Mesenchymal stem cell (in vitro differentiated cells and primary cell): ENCODE measurements at regions not wholly inside any gene's neighbourhood (a gene's known extent, or its start where the extent isn't known, plus 50 kb on each side); places are given as distances from the start of the nearest gene placed in this dataset.

Experiments used
- DNase-seq: peaks from one replicate; pipeline ENCODE4 v3.0.0-alpha.2; 2013
- H2AFZ ChIP-seq: one replicate; pipeline ENCODE4 v1.6.1; 2013; ENCODE audit warnings: low read depth, mild to moderate bottlenecking, control low read depth, inconsistent platforms, low read length, moderate library complexity
- H2AK5ac ChIP-seq: 2 replicates; pipeline ENCODE4 v1.6.1; 2013; ENCODE audit warnings: low read length, moderate library complexity, mild to moderate bottlenecking, inconsistent platforms; ENCODE audit not compliant: severe bottlenecking
- H2BK120ac ChIP-seq: one replicate; pipeline ENCODE4 v1.6.1; 2013; ENCODE audit warnings: low read depth, mild to moderate bottlenecking, inconsistent platforms, low read length, moderate library complexity
- H2BK12ac ChIP-seq, 2 experiments: one replicate each; pipeline ENCODE4 v1.6.1; 2013; ENCODE audit warnings: inconsistent platforms in 2 of 2, low read length in 2 of 2, mild to moderate bottlenecking in 2 of 2, moderate library complexity in 2 of 2, control low read depth in 1 of 2
- H2BK15ac ChIP-seq: one replicate; pipeline ENCODE4 v1.6.1; 2013; ENCODE audit warnings: mild to moderate bottlenecking, low read depth, inconsistent platforms; ENCODE audit not compliant: poor library complexity, severe bottlenecking
- H2BK5ac ChIP-seq: 2 replicates; pipeline ENCODE4 v1.6.1; 2013; ENCODE audit warnings: low read depth, mild to moderate bottlenecking, low read length, control low read depth, inconsistent platforms; ENCODE audit not compliant: poor library complexity, severe bottlenecking
- H3K14ac ChIP-seq, 2 experiments: one replicate each; pipeline ENCODE4 v1.6.1; 2013; ENCODE audit warnings: inconsistent platforms in 2 of 2, low read length in 2 of 2, control low read depth in 1 of 2, mild to moderate bottlenecking in 1 of 2, moderate library complexity in 1 of 2
- H3K18ac ChIP-seq, 2 experiments: one replicate each; pipeline ENCODE4 v1.6.1; 2013; ENCODE audit warnings: inconsistent platforms in 2 of 2, low read length in 2 of 2, control low read depth in 1 of 2, low read depth in 1 of 2, mild to moderate bottlenecking in 1 of 2
- H3K23ac ChIP-seq, 2 experiments: one replicate each; pipeline ENCODE4 v1.6.1; 2013; ENCODE audit warnings: inconsistent platforms in 2 of 2, low read length in 2 of 2, mild to moderate bottlenecking in 2 of 2, moderate library complexity in 2 of 2, control low read depth in 1 of 2
- H3K27ac ChIP-seq: 2 replicates; pipeline ENCODE4 v1.5.1; 2013; ENCODE audit warnings: mild to moderate bottlenecking, moderate library complexity, low read length, control low read depth, inconsistent platforms; ENCODE audit not compliant: poor library complexity, severe bottlenecking
- H3K27me3 ChIP-seq, 2 experiments: 2 replicates each; pipeline versions ENCODE4 v1.6.1 to v1.7.0; 2013; ENCODE audit warnings: low read length in 2 of 2, mild to moderate bottlenecking in 2 of 2, moderate library complexity in 2 of 2, control low read depth in 1 of 2, inconsistent platforms in 1 of 2; ENCODE audit not compliant: control insufficient read depth in 1 of 2, insufficient read depth in 1 of 2
- H3K36me3 ChIP-seq, 2 experiments: 2 replicates each; pipeline versions ENCODE4 v1.6.1 to v1.7.0; 2013; ENCODE audit warnings: low read length in 2 of 2, control low read depth in 1 of 2, inconsistent platforms in 1 of 2, low read depth in 1 of 2, mild to moderate bottlenecking in 1 of 2; ENCODE audit not compliant: insufficient read depth in 2 of 2, control insufficient read depth in 1 of 2
- H3K4ac ChIP-seq, 2 experiments: one replicate each; pipeline ENCODE4 v1.6.1; 2013; ENCODE audit warnings: inconsistent platforms in 2 of 2, low read length in 2 of 2, mild to moderate bottlenecking in 2 of 2, moderate library complexity in 2 of 2, control low read depth in 1 of 2, low read depth in 1 of 2
- H3K4me1 ChIP-seq: 2 replicates; pipeline ENCODE4 v1.6.1; 2013; ENCODE audit warnings: low read depth, low read length, control low read depth; ENCODE audit not compliant: control insufficient read depth, insufficient read depth
- H3K4me2 ChIP-seq: 2 replicates; pipeline ENCODE4 v1.6.1; 2013; ENCODE audit warnings: low read length, mild to moderate bottlenecking, inconsistent platforms; ENCODE audit not compliant: poor library complexity, severe bottlenecking
- H3K4me3 ChIP-seq, 2 experiments: 2 replicates each; pipeline versions ENCODE4 v1.5.1 to v1.7.0; 2013; ENCODE audit warnings: low read length in 2 of 2, mild to moderate bottlenecking in 2 of 2, control low read depth in 1 of 2, low read depth in 1 of 2; ENCODE audit not compliant: insufficient read depth in 1 of 2
- H3K79me1 ChIP-seq: replicated peaks from 2 replicates; pipeline ENCODE4 v1.6.1; 2013; ENCODE audit warnings: mild to moderate bottlenecking, control low read depth, low read length, inconsistent platforms; ENCODE audit not compliant: poor library complexity, severe bottlenecking
- H3K9ac ChIP-seq: 2 replicates; pipeline ENCODE4 v1.7.0; 2013; ENCODE audit warnings: mild to moderate bottlenecking, low read length, moderate library complexity
- H3K9me3 ChIP-seq: 2 replicates; pipeline ENCODE4 v1.7.0; 2013; ENCODE audit warnings: mild to moderate bottlenecking, low read length; ENCODE audit not compliant: control insufficient read depth
- H4K8ac ChIP-seq: one replicate; pipeline ENCODE4 v1.6.1; 2013; ENCODE audit warnings: inconsistent platforms, mild to moderate bottlenecking, low read length, moderate library complexity
- H4K91ac ChIP-seq: one replicate; pipeline ENCODE4 v1.6.1; 2013; ENCODE audit warnings: mild to moderate bottlenecking, low read length, inconsistent platforms
- WGBS: methylation state at CpG from one replicate; pipeline ENCODE4 v1.1.7; 2013; ENCODE audit warnings: mixed read lengths; 5-methylcytosine and 5-hydroxymethylcytosine counted together

- no peak overlapping the region for H4K91ac ChIP-seq
- H2BK5ac ChIP-seq, result no peak overlapping the region
- 100% methylated on average over 4 of the region's 4 CpGs for WGBS
- no peak for DNase-seq
- H3K14ac ChIP-seq, result no peak overlapping the region
- H3K27ac ChIP-seq, result no peak overlapping the region
- no peak overlapping the region for H2BK120ac ChIP-seq
- H3K9ac ChIP-seq, result no peak overlapping the region
- no peaks in the 10 kb centered on the region for H3K79me1 ChIP-seq
- H3K23ac ChIP-seq, result no peak overlapping the region
- no peak overlapping the region for H2AK5ac ChIP-seq
- no peak overlapping the region for H3K4me3 ChIP-seq
- H4K8ac ChIP-seq, result no peak overlapping the region
- H3K4ac ChIP-seq, result no peak overlapping the region
- peaks cover 7 to 15% of the 10 kb centered on the region in 2 experiments for H3K27me3 ChIP-seq
- H3K36me3 ChIP-seq, result no peaks in the 10 kb centered on the region
- H2AFZ ChIP-seq, result no peak overlapping the region
- no peaks in the 10 kb centered on the region for H3K4me1 ChIP-seq
- H3K9me3 ChIP-seq, result no peaks in the 10 kb centered on the region
- no peak overlapping the region for H3K4me2 ChIP-seq
- no peak overlapping the region for H2BK12ac ChIP-seq
- no peak overlapping the region for H2BK15ac ChIP-seq
- no peak overlapping the region for H3K18ac ChIP-seq
Measured at GRCh38 chr6:132974122-132974521, 159.8 kb downstream of the RPS12 start.

- no peak overlapping the region for H2AFZ ChIP-seq
- no peak overlapping the region for H3K14ac ChIP-seq
- H4K91ac ChIP-seq, result no peak overlapping the region
- no peak overlapping the region for H3K9ac ChIP-seq
- peaks cover 7 to 15% of the 10 kb centered on the region in 2 experiments for H3K27me3 ChIP-seq
- H2AK5ac ChIP-seq, result no peak overlapping the region
- H3K27ac ChIP-seq, result no peak overlapping the region
- H2BK12ac ChIP-seq, result no peak overlapping the region
- H3K9me3 ChIP-seq, result peaks cover 3% of the 10 kb centered on the region
- no peak for DNase-seq
- no peak overlapping the region for H3K18ac ChIP-seq
- H2BK5ac ChIP-seq, result no peak overlapping the region
- no peak overlapping the region for H3K23ac ChIP-seq
- H3K4me1 ChIP-seq, result no peaks in the 10 kb centered on the region
- H2BK120ac ChIP-seq, result no peak overlapping the region
- H2BK15ac ChIP-seq, result no peak overlapping the region
- no peaks in the 10 kb centered on the region for H3K79me1 ChIP-seq
- H4K8ac ChIP-seq, result no peak overlapping the region
- no peak overlapping the region for H3K4me3 ChIP-seq
- no peak overlapping the region for H3K4me2 ChIP-seq
- no peaks in the 10 kb centered on the region for H3K36me3 ChIP-seq
- no peak overlapping the region for H3K4ac ChIP-seq
Measured at GRCh38 chr6:132977413-132977812, 163.0 kb downstream of the RPS12 start.

GRCh38 chr6:132978685-132979084 lies 164.3 kb downstream of the RPS12 start:
- Histone ChIP-seq H3K36me3 (no peaks in the 10 kb centered on the region), H3K18ac (no peak overlapping the region), H3K9me3 (peaks cover 4% of the 10 kb centered on the region), H2BK12ac (no peak overlapping the region), H2BK15ac (no peak overlapping the region), H3K79me1 (no peaks in the 10 kb centered on the region), H3K27me3 (peaks cover 7 to 15% of the 10 kb centered on the region in 2 experiments), H3K4me2 (no peak overlapping the region), H2AFZ (no peak overlapping the region), H3K14ac (no peak overlapping the region), H3K23ac (no peak overlapping the region), H3K4me3 (no peak overlapping the region), H2BK120ac (no peak overlapping the region), H3K27ac (no peak overlapping the region), H4K8ac (no peak overlapping the region), H3K4ac (no peak overlapping the region), H4K91ac (no peak overlapping the region), H3K4me1 (no peaks in the 10 kb centered on the region), H2BK5ac (no peak overlapping the region), H2AK5ac (no peak overlapping the region), H3K9ac (no peak overlapping the region)
- no peak for DNase-seq

DNA sequence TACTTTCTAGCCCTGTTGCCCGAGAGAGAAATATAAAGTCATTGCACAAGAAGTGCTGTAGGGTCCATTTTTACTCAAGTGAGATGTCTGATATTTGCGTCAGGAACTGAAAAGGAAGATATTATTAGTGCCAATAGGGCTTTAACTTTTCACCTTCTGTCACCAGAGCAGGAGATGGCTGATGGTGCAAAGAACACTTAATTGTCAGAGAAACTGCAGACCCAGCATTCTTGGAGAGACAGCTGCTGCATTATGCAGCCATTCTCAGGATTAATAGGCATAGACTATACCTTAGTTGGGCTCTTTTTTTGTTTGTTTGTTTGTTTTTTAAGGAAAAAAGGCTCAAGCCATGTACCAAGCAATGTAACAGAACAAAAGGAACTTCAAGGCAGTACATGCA lies 179.4 kb downstream of the RPS12 start:
- no peak overlapping the region for H3K23ac ChIP-seq
- no peak overlapping the region for H3K4me2 ChIP-seq
- no peak overlapping the region for H2AK5ac ChIP-seq
- no peak for DNase-seq
- no peaks in the 10 kb centered on the region for H3K9me3 ChIP-seq
- no peaks in the 10 kb centered on the region for H3K4me1 ChIP-seq
- no peaks in the 10 kb centered on the region for H3K27me3 ChIP-seq
- no peaks in the 10 kb centered on the region for H3K36me3 ChIP-seq
- H3K79me1 ChIP-seq, result no peaks in the 10 kb centered on the region
- H2BK5ac ChIP-seq, result no peak overlapping the region
- no peak overlapping the region for H3K18ac ChIP-seq
- no peak overlapping the region for H3K9ac ChIP-seq
- no peak overlapping the region for H3K4me3 ChIP-seq
- no peak overlapping the region for H4K8ac ChIP-seq
- no peak overlapping the region for H3K4ac ChIP-seq
- no peak overlapping the region for H2BK120ac ChIP-seq
- 80% methylated on average over 2 of the region's 2 CpGs for WGBS
- H2AFZ ChIP-seq, result no peak overlapping the region
- no peak overlapping the region for H4K91ac ChIP-seq
- H2BK12ac ChIP-seq, result no peak overlapping the region
- no peak overlapping the region for H3K27ac ChIP-seq
- no peak overlapping the region for H3K14ac ChIP-seq
- H2BK15ac ChIP-seq, result no peak overlapping the region
